CD4-positive, CD25-positive, alpha-beta regulatory T cell (primary cell): ENCODE measurements at regions not wholly inside any gene's neighbourhood (a gene's known extent, or its start where the extent isn't known, plus 50 kb on each side); places are given as distances from the start of the nearest gene placed in this dataset.
"Not testable (repeated sequence)": the region's sequence is repeated elsewhere in the genome, so short reads cannot be mapped to it uniquely, and the experiment has no call there.

Experiments used
- ATAC-seq, 2 donors: fragments of 150-1000 bp; cut with Tn5 transposase; one replicate each; pipeline ENCODE4 v1.10.0; 2021; ENCODE audit warnings: low read depth in 2 of 2, moderate number of reproducible peaks in 2 of 2, moderate library complexity in 1 of 2
- DNase-seq, 3 donors: peaks; one replicate each; pipeline versions ENCODE4 v3.0.0 to v3.0.0-alpha.2; 2012 to 2022; ENCODE audit warnings: mixed read lengths in 1 of 3
- H3K27ac ChIP-seq: one replicate; pipeline ENCODE4 v1.7.0; 2013; ENCODE audit warnings: mild to moderate bottlenecking, low read length; ENCODE audit not compliant: insufficient read depth, poor library complexity, severe bottlenecking
- H3K27me3 ChIP-seq: one replicate; pipeline ENCODE4 v1.7.0; 2013; ENCODE audit warnings: low read length; ENCODE audit not compliant: control insufficient read depth, insufficient read depth
- H3K36me3 ChIP-seq: one replicate; pipeline ENCODE4 v1.7.0; 2013; ENCODE audit warnings: mild to moderate bottlenecking, low read length, moderate library complexity; ENCODE audit not compliant: control insufficient read depth, insufficient read depth
- H3K4me1 ChIP-seq: 2 replicates; pipeline ENCODE4 v1.7.0; 2013; ENCODE audit warnings: mild to moderate bottlenecking, low read length; ENCODE audit not compliant: insufficient read depth, control insufficient read depth, poor library complexity, severe bottlenecking
- H3K4me3 ChIP-seq: one replicate; pipeline ENCODE4 v1.7.0; 2013; ENCODE audit warnings: low read depth, mild to moderate bottlenecking, low read length, moderate library complexity
- H3K9me3 ChIP-seq, 2 experiments: 1 replicate in 1 of 2; 2 replicates in 1 of 2; pipeline ENCODE4 v1.7.0; 2013; ENCODE audit warnings: low read length in 2 of 2, mild to moderate bottlenecking in 1 of 2, moderate library complexity in 1 of 2; ENCODE audit not compliant: control insufficient read depth in 2 of 2
- H3K27ac Mint-ChIP-seq, 3 donors: one replicate each; pipeline ENCODE4 v1.8.0; 2020 to 2022; ENCODE audit warnings: mild to moderate bottlenecking in 3 of 3, mixed read lengths in 3 of 3, moderate library complexity in 2 of 3
- H3K27me3 Mint-ChIP-seq: one replicate; pipeline ENCODE4 v1.8.0; 2022; ENCODE audit warnings: mild to moderate bottlenecking, mixed read lengths
- H3K36me3 Mint-ChIP-seq: one replicate; pipeline ENCODE4 v1.8.0; 2020; ENCODE audit warnings: mixed read lengths
- H3K4me1 Mint-ChIP-seq, 4 donors: one replicate each; pipeline ENCODE4 v1.8.0; 2020 to 2022; ENCODE audit warnings: mixed read lengths in 4 of 4, mild to moderate bottlenecking in 1 of 4
- H3K4me3 Mint-ChIP-seq, 4 donors: one replicate each; pipeline ENCODE4 v1.8.0; 2020 to 2022; ENCODE audit warnings: mild to moderate bottlenecking in 4 of 4, mixed read lengths in 4 of 4, moderate library complexity in 3 of 4
- H3K9me3 Mint-ChIP-seq, 7 donors: one replicate each; pipeline ENCODE4 v1.8.0; 2020 to 2022; ENCODE audit warnings: mixed read lengths in 7 of 7, mild to moderate bottlenecking in 3 of 7, moderate library complexity in 2 of 7

DNA sequence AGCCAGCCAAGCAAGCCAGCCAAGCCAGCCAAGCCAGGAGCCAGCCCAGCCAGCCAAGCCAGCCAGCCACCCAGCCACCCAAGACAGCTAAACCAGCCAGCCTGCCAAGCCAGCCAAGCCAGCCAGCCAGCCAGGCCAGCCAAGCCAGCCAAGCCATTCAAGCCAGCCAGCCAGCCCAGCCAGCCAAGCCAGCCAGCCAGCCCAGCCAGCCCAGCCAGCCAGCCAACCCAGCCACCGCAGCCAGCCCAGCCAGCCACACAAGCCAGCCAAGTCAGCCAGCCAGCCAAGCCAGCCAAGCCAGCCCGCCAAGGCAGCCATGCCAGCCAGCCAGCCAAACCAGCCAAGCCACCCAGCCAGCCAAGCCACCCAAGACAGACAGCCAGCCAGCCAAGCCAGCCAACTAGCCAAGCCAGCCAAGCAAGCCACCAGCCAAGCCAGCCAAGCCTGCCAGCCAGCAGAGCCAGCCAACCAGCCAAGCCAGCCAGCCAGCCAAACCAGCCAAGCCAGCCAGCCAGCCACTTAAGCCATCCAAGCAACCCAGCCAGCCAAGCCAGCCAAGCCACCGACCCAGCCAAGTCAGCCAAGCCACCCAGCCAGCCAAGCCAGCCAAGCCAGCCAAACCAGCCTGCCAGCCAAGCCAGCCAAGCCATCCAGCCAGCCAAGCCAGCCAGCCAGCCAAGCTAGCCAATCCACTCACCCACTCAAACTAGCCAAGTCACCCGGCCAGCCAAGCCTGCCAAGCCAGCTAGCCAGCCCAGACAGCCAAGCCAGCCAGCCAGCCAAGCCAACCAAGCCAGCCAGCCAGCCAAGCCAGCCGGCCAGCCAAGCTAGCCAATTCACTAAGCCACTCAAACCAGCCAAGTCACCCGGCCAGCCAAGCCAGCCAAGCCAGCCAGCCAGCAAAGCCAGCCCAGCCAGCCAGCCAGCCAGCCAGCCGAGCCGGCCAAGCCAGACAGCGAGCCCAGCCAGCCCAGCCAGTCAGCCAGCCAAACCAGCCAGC, 328.8 kb upstream of the PLGLB2 start:
- H3K9me3 Mint-ChIP-seq, ATAC-seq, H3K36me3 Mint-ChIP-seq: not testable (repeated sequence)

DNA sequence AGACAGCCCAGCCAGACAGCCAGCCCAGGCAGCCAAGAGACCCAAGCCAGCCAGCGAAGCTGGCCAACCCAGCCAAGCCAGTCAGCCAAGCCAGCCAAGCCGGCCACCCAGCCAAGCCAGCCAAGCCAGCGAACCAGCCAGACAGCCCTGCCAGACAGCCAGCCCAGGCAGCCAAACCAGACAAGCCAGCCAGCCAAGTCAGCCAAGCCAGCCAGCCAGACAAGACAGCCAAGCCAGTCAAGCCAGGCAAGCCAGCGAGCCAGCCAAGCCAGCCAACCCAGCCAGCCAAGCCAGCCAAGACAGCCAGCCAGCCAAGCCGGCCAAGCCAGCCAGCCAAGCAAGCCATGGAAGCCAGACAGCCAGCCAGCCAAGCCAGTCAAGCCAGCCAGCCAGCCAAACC, 327.9 kb upstream of the PLGLB2 start:
- not testable (repeated sequence) for H3K36me3 ChIP-seq, H3K27ac ChIP-seq, H3K4me3 Mint-ChIP-seq, H3K4me3 ChIP-seq, ATAC-seq, DNase-seq, H3K36me3 Mint-ChIP-seq, H3K9me3 Mint-ChIP-seq, H3K9me3 ChIP-seq, H3K27me3 ChIP-seq, H3K27ac Mint-ChIP-seq, H3K27me3 Mint-ChIP-seq, H3K4me1 Mint-ChIP-seq, H3K4me1 ChIP-seq

More for the DNA sequence above, 328.8 kb upstream of the PLGLB2 start:
- not testable (repeated sequence) for H3K4me3 Mint-ChIP-seq, DNase-seq, H3K36me3 ChIP-seq, H3K4me1 ChIP-seq, H3K27ac ChIP-seq, H3K4me1 Mint-ChIP-seq, H3K4me3 ChIP-seq, H3K27ac Mint-ChIP-seq, H3K27me3 Mint-ChIP-seq, H3K9me3 ChIP-seq, H3K27me3 ChIP-seq

- not testable (repeated sequence) for H3K4me1 Mint-ChIP-seq, DNase-seq, ATAC-seq, H3K36me3 ChIP-seq, H3K27me3 ChIP-seq, H3K4me1 ChIP-seq, H3K9me3 ChIP-seq, H3K27ac ChIP-seq, H3K27me3 Mint-ChIP-seq, H3K36me3 Mint-ChIP-seq, H3K4me3 Mint-ChIP-seq, H3K4me3 ChIP-seq, H3K27ac Mint-ChIP-seq, H3K9me3 Mint-ChIP-seq
Measured at GRCh38 chr2:87420954-87421353, 326.9 kb upstream of the PLGLB2 start.

- not testable (repeated sequence) for ATAC-seq, H3K9me3 Mint-ChIP-seq, H3K36me3 ChIP-seq, H3K27me3 ChIP-seq, H3K27ac ChIP-seq, DNase-seq, H3K27ac Mint-ChIP-seq, H3K36me3 Mint-ChIP-seq, H3K27me3 Mint-ChIP-seq, H3K4me1 Mint-ChIP-seq, H3K4me3 Mint-ChIP-seq, H3K4me1 ChIP-seq, H3K4me3 ChIP-seq, H3K9me3 ChIP-seq
Measured at GRCh38 chr2:87423796-87424762, 323.8 kb upstream of the PLGLB2 start.

- not testable (repeated sequence) for H3K27me3 ChIP-seq, H3K27me3 Mint-ChIP-seq, H3K9me3 Mint-ChIP-seq, DNase-seq, H3K4me1 Mint-ChIP-seq, H3K36me3 Mint-ChIP-seq, H3K27ac ChIP-seq, H3K36me3 ChIP-seq, H3K4me3 ChIP-seq, H3K9me3 ChIP-seq, H3K27ac Mint-ChIP-seq, H3K4me3 Mint-ChIP-seq, ATAC-seq, H3K4me1 ChIP-seq
Measured at GRCh38 chr2:87424763-87425154, 323.1 kb upstream of the PLGLB2 start.

DNA sequence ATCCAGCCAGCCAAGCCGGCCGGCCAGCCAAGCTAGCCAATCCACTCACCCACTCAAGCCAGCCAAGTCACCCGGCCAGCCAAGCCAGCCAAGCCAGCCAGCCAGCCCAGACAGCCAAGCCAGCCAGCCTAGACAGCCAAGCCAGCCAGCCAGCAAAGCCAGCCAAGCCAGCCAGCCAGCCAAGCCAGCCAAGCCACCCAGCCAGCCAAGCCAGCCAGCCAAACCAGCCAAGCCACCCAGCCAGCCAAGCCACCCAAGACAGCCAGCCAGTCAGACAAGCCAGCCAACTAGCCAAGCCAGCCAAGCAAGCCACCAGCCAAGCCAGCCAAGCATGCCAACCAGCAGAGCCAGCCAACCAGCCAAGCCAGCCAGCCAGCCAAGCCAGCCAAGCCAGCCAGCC, 322.7 kb upstream of the PLGLB2 start:
- not testable (repeated sequence) for H3K9me3 Mint-ChIP-seq, H3K9me3 ChIP-seq, H3K4me1 ChIP-seq, H3K4me3 Mint-ChIP-seq, H3K36me3 Mint-ChIP-seq, ATAC-seq, H3K27me3 ChIP-seq, H3K27ac Mint-ChIP-seq, H3K27ac ChIP-seq, H3K27me3 Mint-ChIP-seq, H3K4me1 Mint-ChIP-seq, H3K4me3 ChIP-seq, DNase-seq, H3K36me3 ChIP-seq

DNA sequence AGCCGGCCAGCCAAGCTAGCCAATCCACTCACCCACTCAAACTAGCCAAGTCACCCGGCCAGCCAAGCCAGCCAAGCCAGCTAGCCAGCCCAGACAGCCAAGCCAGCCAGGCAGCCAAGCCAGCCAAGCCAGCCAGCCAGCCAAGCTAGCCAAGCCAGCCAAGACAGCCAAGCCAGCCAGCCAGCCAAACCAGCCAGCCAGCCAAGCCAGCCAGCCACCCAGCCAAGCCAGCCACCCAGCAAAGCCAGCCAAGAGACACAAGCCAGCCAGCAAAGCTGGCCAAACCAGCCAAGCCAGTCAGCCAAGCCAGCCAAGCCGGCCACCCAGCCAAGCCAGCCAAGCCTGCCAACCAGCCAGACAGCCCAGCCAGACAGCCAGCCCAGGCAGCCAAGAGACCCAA, 322.2 kb upstream of the PLGLB2 start:
- H3K27me3 ChIP-seq, H3K27ac ChIP-seq, H3K4me1 ChIP-seq, H3K27me3 Mint-ChIP-seq, H3K4me3 Mint-ChIP-seq, DNase-seq, H3K4me3 ChIP-seq, H3K27ac Mint-ChIP-seq, H3K9me3 Mint-ChIP-seq, H3K36me3 ChIP-seq, ATAC-seq, H3K4me1 Mint-ChIP-seq, H3K36me3 Mint-ChIP-seq, H3K9me3 ChIP-seq: not testable (repeated sequence)
